NOMO-1 treated with dmso at 0.1 percent for 144 hours (cell line): ENCODE measurements at regions not wholly inside any gene's neighbourhood (a gene's known extent, or its start where the extent isn't known, plus 50 kb on each side); places are given as distances from the start of the nearest gene placed in this dataset.

Experiments
- DNase-seq: peaks from one replicate; lab custom pipeline; 2025; ENCODE audit not compliant: unreplicated experiment; lab: John Stamatoyannopoulos, UW

DNA sequence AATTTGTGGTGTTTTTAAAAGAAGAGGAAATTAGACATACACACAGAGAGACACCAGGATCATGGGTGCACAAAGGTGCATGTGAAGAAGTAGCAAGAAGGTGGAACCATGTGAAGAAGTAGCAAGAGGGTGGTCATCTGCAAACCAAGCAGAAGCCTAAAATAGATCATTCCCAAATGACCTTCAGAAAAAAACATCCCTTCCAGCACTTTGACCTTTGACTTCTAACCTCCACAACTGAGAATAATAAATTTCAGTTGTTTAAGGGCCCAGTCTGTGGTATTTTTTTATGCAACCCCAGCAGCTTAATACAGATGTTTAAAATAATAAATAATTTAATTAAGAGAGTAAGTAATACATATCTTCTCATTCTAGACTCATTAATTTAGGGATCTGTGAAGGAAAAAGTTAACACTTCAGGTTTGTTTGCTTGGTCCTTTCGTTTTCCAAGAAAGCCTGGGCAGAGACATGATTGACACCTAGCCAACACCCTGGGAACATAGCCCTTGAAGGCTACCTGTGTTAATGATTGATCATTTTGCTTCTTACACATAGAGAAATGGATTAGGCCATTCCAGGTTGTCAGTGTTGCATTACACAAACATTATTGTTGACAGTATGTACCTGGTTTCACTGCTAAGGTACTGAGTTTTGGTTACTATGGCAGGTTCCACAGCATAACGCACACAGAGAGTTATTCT is 1331.2 kb upstream of the GBE1 start:
- no peak for DNase-seq

DNA sequence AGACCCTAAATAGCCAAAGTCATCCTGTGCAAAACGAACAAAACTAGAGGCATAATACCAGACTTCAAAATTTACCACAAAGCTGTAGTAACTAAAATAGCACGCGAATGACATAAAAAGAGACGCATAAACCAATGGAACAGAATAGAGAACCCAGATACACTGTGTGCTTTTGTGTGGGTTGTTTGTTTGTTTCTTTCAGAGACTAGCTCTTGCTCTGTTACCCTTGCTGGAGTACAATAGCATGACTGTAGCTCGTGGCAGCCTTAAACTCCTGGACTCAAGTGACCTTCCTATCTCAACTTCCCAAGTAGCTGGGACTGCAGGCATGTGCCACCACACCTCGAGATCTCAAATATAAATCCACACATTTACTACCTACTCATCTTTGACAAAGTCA is 1314.6 kb upstream of the GBE1 start:
- no peak for DNase-seq

DNA sequence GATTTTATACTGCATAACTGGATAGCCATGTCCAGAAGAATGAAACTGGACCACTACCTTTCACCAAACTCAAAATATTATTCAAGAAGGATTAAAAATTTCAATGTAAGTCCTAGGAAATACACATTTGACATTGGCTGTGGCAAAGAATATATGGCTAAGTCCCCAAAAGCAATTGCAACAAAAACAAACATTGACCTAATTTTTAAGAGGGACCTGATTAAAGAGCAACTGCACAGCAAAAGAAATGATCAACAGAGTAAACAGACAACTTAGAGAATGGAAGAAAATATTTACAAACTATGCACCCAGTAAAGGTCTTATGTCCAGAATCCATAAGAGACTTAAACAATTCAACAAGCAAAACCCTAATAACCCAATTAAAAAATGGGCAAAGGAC is 1313.0 kb upstream of the GBE1 start:
- no peak for DNase-seq

DNA sequence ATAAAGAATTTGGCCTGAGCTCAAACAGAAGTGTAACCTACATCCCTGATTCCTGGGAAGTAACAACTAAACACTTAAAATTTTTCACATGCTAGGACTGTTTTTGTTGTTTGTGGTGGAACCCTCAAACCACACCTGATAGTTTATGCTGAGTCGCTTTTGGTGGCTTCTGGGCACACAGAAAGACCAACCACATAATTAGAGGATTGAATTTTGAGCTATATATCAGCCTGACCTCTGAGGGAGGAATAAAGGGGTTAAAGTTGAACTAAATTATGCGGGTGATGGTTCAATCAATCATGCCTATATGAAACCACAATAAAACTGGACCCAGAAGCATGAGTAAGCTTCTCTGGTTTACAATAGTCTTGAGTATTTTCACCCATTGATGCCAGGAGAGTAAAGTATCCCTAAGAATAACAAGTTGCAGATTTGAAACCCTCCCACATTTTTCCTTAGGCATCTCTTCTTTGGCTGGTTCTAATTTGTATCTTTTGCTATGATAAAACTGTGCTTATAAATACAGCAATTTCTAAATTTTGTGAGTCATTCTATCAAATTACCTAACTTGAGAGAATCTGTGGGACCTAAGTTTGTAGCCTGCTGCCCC is 1304.5 kb upstream of the GBE1 start:
- DNase-seq: no peak

DNA sequence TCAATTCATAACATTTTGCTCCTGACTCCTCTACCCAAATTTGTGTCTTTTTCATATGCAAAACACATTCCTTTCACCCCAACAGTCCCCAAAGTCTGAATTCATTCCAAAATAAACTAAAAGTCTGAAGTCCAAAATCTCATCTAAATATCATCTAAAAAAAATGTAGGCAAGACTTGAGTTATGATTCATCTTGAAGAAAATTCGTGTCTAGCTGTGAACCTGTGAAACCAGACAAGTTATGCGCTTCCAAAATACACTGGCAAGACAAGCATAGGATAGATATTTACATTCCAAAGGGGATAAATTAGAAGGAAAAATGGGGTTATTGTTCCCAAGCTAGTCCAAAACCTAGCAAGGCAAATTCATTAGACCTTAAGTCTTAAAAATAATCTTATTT is 1302.0 kb upstream of the GBE1 start:
- no peak for DNase-seq

DNA sequence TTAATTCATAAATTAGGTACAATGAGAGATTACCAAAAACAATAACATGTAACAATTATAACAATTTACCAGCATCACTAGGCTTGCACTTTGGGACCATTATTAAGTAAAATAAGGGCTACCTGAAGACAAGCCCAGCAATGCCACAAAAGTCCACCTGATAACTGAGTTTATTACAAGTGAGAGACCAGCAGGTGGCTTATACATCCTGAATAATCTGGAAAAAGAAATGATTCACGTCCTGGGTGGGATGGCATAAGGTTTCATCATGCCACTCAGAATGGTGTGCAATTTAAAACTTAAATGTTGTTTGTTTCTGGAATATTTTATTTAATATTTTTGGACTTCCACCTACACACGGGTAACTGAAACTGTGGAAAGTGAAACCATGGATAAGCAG is 1287.1 kb upstream of the GBE1 start:
- DNase-seq: no peak

DNA sequence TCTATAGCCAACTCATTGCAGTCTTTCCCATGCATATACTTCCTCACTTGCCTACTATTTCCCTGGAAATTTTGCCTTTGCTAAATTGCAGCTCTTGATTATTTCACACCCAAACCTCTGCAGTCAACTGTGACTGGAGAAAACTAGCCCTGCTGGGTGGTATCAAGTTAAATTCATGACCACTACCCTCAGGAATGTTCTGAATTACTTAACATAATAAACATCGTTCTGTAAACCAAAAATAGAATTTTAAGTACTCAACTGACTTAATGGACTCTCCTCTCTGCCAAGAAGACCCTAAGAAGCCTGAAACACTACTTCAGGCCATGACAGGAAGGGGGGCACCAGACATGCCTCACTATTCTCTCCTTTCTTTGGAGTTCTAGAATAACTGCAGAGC is 1278.0 kb upstream of the GBE1 start:
- DNase-seq: no peak

DNA sequence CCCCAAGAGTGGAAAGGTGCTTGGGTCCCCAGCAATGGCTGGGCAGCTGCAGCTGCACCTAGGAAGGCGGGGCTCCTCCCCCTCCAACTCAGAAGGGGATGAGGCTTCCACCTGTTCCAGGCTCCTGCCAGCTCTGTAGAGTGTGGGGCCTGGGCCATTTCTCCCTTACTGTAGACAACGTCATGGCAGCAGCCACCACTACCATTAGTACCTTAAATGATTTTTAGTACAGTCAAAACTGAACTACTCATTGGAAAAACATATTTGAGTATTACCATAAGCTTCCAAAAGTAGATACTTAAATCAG is 1274.2 kb upstream of the GBE1 start:
- DNase-seq: no peak

DNA sequence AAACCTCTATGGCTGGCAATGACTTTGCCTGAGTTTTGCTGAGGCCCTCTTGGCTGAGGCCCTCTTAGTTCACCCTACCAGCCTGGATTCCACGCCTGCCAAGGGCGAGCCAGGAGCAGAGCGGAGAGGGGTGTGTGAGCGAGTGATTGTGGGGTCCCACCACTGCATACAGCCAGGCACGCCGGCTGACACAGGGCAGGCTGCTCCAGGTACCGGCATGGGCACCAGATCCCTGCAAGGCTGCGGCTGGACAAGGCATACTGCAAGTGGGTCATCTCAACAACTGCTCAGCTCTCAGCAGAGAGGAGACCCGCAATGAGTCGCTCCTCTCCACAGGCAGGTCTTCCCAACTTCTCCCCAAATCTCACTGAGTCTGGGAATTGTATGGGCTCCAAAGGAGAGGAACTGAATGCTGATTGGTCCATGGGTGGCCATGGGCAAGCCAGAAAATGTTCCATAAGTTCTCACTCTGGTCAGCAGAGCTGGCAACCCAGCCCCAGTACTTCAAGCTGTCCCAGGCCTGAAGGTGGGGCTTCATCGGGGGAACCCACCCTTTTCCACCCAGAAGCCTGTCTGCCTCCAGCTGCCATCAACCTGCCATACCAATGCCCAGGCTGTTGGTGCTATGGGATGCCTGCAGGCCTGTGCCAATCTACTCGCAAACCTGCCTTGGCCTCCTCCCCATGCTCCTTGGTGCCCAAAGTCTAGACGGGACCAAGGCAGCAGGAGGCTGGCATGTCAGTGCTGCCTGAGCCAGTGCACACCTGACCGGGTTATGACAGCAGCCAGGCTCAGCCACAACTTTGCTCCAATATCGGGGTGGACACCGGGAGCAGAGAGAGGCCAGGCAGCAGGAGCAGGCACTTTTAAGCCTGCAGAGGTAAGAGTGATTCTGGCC is 1273.6 kb upstream of the GBE1 start:
- DNase-seq: no peak

DNA sequence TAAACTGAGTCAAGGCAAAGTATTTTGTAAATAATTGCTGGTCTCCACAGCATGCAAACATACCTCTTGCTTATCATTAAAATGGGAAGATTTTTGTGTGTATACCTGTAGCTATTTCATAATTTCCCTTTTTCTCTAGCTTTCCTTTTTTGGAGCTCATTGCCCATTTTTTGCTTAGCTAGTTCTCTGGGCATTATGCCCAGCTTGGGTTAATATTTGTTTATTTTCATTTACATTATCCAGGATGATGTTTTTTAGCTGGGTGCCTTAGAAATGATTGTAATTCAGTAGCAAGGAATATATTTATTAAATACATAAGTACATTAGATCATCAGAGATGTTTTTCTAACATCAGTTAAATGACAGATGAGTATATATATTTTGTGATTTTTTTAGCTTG is 1271.7 kb upstream of the GBE1 start:
- DNase-seq: no peak

DNA sequence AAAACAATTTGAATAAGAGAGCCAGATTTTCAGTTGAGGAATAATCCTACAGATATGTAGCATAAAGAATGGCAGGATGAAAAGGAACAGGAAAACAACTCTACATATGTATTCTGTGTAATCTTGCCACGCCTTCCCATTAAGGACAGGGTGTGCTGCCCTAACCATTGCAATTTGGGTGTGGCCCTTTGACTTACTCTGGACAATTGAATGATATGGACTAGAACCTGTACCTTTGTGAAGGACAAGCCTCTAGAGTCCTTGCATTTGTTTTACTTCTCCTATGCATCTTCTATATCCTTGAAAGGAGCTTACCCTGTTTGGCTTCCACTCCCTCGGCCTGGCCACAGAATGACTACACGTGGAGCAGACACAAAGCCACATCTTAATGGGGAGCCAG is 1261.6 kb upstream of the GBE1 start:
- no peak for DNase-seq

DNA sequence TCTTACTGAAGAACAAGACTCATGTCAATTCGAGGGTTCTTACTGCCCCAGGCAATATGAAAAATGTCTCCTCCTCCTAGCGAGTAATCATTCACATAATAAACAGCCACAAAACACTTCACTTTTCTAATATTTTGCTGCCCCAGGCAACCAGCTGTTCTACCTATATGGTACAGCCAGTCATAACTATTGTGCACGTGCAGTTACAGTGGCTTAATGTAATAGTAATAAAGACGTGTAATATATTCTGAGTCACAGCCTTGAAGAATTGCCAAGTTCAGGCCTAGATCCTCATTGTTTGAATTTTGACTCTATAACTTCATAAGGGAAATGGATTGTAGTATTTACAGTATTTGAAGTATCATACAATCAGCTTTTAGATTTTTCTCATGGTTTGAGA is 1250.0 kb upstream of the GBE1 start:
- DNase-seq: no peak

DNA sequence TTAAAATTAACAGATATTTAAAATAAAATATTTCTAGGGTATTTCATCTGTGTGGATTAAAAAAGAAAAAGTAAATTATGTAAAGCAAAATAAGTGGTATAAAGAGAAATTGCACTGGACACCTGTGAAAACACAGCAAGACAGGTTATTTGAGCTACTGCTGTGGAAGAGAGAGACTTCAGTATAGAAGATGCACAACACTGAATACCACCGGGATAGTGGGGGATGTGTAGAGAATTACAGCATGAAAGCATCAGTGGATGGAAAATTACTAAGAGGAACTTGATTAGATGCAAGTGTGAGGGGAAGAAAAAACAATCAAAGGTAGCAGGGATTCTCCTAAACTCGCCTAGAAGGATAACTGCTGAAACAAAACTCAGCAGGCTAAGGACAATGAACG is 1242.5 kb upstream of the GBE1 start:
- no peak for DNase-seq

DNA sequence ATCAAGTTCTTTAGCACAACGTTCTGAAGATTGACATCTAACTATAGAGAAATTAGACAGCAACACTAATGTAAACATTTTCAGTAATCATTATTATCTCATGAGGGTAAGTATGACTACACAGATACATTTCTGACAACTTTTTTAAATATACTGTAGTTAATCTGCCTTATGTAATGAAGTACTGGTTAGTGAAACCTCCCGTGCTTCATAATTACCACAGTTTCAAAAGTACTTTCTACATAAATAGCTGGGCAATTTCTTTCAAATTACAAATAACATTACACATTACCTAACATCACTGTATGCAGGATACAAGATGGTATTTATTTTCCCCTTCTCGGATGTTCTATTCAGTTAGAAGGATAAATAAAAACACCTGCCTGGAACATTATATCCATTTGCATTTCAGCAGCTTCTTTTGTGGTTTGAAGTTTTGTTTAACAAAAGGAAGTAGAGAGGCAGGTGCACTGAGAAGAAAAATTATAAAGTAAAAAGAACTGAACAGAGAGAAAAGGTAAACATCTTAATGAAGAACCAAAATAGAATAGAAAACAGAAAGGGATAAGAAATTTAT is 1241.5 kb upstream of the GBE1 start:
- DNase-seq: no peak

DNA sequence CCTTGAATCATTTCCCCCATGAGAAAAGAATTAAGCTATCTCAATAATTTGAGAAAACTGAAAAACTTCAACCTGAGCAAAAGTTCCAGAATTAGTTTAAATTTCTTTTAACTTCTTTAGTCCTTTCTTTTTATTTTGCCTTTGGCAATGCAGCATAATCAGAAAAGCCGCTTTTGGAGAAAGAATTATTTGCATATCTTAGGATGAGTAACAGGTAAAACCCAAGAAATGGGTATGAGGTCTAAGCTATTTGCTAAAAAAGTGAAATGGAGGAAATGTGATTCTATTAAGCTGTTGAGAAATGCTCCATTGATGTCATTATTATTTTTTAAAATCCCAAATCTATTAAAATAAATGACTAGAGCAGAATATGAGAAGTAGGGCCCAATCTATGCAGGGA is 1238.3 kb upstream of the GBE1 start:
- no peak for DNase-seq

DNA sequence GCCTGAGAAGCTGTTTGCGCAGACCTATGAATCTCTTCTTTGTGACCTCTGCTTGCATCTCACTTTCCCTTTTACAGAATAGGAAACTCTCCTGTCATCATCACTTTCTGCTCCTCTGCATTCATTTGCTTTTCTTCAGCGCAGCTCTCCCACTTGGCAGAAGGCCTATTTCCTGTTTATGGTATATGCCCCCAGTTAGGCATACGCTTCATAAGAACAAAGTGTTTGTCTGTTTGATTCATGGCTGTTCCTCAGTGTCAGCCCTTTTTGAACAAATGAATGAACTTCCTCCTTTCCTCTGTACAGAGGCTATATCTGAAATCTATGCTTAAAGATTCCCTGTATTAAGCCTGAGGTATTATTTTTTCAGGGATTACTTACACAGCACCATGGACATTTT is 1216.9 kb upstream of the GBE1 start:
- no peak for DNase-seq

DNA sequence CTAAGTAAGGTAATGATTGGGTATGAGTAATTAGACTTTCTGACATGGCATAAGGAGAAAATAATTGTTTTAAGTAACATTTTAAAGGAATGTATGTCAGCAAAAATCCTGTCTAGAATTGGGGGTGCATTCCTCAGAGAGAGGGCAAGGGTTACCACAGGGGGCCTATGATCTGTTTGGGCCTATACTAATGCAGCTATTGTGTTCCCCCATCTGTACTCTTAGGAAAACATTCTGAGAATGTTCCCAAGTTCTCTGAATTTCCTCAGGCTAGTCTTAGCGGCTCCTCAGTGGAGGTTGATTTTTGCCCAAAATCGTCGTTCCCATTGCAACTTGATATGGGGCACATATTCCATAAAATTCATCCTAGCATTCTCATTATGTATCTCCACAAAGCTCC is 1216.4 kb upstream of the GBE1 start:
- DNase-seq: no peak

DNA sequence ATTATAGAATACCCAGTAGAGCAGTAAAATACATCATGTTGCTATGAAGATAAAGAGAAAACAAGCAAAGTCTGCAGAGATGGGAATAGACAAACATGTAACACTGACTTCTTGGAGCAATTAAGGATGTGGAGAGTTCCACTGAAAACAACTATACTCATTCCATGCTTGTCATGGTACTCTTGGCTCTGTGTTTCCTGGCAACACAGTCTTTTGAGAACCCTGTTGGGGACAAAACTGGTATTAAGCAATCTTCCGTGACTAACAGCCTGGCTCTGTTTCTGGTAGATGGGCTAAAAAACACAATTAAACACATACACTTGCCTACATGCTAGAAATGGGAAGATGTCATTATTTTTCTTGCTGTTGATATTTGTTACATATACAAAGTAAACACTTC is 1212.3 kb upstream of the GBE1 start:
- no peak for DNase-seq

DNA sequence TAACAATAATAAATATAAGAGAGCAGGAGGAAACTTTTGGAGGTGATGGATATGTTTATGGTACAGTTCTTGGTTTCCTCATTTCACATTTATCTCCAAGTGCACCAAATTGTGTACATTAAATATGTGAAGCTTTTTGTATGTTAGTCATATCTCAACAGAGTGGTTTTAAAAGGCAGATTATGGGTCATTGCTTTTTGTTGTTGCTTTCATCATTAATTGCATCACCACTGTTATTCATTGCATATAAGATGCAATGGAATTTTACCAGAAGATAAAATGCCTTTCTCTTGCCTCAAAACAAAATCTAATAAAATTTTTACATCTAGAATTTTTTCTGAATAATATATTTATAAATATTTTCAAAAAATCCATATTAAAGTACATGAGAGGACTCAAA is 1198.9 kb upstream of the GBE1 start:
- no peak for DNase-seq

DNA sequence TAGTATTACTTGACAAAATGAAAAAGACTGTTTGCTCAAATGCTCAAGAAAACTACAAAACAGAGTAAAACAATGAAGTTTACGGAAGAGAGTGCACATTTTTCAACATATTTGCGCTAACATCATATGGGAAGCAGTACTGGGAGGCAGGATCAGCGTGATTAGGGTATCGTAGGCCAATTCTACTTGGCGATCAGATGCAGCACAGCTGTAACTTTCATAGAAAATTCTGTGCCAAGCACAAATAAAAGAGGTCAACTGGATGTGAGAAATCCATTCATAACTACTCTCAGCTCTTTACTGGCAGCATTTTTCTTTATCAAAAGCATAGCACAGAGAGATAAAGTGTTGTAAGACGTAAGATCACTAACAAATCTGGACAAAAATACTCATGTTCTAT is 1196.3 kb upstream of the GBE1 start:
- DNase-seq: no peak

DNA sequence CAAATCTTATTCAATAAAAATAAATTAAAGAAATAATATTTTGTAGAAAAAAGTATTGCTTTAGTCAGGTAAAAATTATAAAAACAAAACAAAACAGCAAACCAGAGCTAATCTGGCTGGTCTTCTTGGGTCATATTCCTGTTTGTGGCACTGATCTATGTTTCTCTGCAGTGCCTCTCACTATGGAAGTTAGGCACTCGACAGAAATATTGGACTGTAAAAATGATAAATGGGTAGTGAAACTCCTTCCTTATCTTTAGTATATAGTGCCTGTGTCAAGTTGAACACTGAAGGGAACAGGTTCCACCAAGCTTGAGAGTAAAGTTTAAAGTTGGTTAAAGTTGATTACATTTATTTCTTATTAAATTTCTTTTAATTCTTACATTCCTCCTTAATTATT is 1195.6 kb upstream of the GBE1 start:
- no peak for DNase-seq

DNA sequence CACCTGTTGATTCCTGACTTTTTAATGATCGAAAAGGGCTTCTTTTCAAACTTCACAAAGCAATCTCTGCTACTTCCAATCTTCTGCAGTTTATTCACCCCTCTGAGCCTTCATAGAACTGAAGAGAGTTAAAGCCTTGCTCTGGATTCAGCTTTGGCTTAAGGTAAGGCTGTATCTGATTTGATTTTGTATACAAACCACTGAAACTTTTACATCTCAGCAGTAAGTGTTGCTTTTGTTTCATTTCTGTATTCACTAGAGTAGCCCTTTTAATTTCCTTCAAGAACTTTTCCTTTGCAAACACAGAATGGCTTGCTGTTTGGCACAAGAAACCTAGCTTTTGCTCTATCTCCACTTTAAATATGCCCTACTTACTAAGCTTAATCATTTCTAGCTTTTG is 1193.0 kb upstream of the GBE1 start:
- DNase-seq: no peak
